Activated CD8-positive, alpha-beta memory T cell treated with anti-CD3 and anti-CD28 coated beads for 1 hour (primary cell): ENCODE measurements at regions not wholly inside any gene's neighbourhood (a gene's known extent, or its start where the extent isn't known, plus 50 kb on each side); places are given as distances from the start of the nearest gene placed in this dataset.
"Not testable (repeated sequence)": the region's sequence is repeated elsewhere in the genome, so short reads cannot be mapped to it uniquely, and the experiment has no call there.

Experiments
- DNase-seq, 2 donors: peaks; one replicate each; pipeline ENCODE4 v3.0.0-alpha.2; 2020; ENCODE audit warnings: low read depth in 1 of 2; ENCODE audit errors: extremely low read depth in 1 of 2

GRCh38 chr9:135372501-135373008 is 107.0 kb upstream of the PPP1R26 start:
- DNase-seq: no peak

DNA sequence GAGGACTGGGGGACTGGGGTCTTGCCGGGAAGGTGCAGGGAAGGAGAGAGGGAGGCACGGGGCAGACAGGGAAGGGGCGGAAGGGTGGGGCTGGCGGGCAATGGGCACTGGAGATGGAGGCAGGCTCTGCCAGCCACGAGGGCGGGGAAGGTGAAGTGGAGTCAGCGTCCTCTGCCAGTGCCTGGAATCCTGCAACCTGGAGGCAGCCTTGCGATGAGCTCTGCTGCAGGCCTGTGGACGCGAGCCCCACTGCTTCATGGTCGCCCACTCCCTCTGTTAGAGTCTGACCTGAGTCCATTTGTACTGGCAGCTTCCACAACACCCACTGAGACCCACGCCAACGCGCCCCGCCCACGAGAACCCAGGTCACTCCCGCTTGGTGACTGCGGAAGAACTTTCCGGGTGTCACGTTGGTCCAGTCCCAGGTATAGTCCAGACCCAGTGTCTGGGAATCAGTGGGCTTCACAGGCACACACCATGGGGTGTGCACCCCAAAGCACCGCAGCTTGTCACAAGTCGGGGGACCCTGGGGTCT is 106.4 kb upstream of the PPP1R26 start:
- DNase-seq: no peak

GRCh38 chr9:135373820-135374219 is 105.8 kb upstream of the PPP1R26 start:
- no peak for DNase-seq

DNA sequence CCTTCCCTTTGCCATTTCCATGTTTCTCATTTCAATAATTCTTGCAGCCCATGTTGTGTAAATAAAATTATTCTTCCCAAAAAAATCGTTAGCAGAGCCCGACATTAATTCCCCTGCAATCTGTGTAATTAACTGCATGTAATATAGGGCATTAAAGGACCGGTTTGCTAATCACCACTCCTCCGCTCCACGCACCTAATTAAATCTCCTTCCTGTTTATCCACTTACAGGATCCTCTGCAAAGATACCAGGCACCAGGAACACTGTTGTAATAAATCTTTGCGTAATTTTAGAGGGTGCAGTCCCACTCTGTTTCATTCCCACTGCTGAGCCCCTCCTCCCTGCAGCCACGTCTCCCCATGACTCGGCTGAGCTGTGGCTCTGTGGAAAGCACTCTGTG is 105.0 kb upstream of the PPP1R26 start:
- DNase-seq: no peak

GRCh38 chr9:135375001-135375400 is 104.6 kb upstream of the PPP1R26 start:
- no peak for DNase-seq

DNA sequence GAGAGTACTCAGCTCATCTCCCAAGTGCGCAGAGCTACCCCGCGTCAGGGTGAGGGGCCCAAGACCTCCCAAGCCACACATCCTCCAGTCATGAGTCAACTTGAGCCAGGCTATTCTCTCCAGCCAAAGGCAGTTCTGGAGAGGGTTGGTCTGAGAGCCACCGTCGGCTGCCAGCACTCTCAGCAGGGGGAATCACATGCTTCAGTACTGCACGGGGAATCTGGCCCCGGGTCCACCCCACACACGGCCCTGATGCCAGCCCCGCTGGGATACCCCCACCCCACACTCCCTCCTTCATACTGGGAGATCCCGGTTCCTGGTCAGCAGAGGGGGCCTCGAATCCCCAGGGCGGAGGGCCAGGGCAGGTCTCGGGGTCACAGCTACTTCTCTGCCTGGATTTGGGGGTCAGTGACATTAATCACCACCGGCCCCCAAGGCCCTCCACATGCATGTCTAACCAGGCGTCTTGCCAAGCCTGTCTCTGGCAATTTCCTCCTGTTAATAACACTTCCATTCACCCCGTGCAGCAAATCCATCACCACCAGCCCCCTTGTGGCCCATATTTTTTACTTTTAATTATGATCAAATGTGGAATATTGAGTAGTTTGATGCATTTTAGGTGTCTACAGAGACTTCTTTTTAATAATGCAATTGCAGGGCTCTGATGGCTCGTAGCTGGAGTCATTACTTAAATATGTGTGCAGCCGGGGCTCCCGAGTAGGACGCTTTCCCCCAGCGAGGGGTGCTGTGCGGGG is 102.9 kb upstream of the PPP1R26 start:
- no peak for DNase-seq

GRCh38 chr9:135377431-135377830 is 102.2 kb upstream of the PPP1R26 start:
- no peak for DNase-seq

GRCh38 chr9:135378751-135379150 is 100.8 kb upstream of the PPP1R26 start:
- no peak for DNase-seq

DNA sequence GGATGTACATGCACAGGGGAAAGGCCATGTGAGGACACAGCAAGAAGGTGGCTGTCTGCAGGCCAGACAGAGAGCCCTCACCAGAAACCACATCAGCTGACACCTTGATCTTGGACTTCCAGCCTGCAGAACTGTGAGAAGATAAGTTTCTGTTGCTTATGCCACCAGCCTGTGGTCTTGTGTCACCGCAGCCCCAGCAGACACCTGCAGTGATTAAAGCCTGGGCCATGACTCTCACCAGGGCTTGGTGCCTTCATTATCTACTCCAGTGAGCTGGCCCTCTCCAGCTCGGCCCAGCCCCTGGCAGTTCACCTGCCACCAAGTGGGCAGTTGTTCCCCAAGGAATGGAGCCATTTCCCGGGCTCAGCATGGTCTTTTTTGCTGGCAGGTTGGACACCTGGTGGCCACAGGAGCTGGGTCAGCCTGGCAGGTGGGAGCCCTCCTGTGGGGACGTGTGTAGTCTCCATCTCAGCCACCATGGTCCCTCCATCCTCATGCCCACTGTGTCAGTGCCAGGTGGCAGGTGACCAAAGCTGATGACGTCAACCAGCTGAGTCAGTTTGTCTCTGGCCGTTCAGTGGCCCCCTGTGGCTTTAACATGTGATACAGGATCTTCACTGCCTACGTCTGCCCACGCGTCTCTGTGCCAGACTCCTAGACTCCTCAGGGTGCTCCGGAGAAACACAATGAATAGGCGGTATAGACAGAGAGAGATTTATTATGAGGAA is 99.9 kb upstream of the PPP1R26 start:
- no peak for DNase-seq

DNA sequence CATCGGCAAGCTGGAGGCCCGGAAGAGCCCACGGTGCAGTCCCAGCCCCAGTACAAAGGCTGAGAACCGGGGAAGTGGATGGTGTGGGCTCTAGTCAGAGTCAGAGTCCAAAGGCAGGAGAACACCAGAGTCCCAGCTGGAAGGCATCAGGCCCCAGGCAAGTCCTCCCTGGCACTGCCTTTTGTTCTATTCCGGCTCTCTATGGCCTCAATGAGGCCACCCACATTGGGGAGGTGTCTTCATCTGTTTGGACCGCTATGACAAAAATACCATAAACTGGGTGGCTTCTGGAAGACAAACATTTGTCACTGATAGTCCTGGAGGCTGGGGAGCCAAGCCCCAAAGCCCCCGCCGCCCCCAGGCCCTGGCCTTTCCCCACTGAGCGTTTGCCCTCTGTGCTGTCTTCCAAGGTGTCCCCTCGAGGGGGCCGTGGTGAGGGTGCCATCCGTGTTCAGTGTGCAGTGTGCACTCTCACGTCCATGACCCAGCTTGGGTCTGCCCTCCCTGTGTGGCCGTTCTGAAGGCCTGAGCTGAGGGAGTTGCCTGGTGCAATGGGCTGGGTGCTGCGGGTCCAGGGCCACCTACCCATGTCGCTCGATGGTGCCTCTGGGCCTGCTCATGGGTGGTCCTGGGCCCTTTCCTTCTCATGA is 99.1 kb upstream of the PPP1R26 start:
- DNase-seq: no peak

DNA sequence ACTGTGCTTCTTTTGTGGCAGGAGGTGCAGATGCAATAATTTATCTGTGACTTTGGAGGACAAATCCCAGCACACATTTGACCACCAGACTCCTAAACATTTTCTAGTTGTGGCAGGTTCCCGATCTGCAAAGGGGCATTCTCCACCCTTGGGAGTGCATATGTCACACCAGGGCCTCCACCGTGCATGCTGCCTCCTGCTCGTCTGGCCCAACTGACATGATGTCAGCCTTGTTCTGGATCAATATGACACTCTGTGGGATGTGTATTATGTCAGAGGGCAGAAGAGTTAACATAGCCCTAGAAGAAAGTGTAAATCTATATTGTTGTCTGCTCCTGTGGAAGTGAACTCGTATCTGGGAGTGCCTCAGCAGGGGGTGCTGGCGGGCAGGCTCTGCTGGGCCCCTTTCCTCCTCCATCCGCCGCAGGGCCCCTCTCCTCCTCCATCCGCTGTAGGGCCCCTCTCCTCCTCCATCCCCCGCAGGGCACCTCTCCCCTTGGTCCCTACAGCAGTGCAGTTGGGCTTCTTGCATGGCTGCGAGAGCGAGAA is 97.7 kb upstream of the PPP1R26 start:
- no peak for DNase-seq

GRCh38 chr9:135384226-135384625 is 95.4 kb upstream of the PPP1R26 start:
- DNase-seq: no peak

DNA sequence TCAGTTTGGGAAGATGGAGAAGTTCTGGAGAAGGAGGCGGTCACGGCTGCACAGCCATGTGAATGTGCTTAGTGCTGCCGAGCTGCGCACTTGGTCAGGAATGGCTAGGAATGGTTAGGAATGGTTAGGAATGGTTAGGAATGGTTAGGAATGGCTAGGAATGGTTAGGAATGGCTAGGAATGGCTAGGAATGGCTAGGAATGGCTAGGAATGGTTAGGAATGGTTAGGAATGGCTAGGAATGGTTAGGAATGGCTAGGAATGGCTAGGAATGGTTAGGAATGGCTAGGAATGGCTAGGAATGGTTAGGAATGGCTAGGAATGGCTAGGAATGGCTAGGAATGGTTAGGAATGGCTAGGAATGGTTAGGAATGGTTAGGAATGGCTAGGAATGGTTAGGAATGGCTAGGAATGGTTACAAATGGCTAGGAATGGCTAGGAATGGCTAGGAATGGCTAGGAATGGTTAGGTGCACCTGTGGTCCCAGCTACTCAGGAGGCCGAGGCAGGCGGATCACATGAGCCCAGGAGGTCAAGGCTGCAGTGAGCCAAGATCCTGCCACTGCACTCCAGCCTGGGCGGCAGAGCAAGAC is 94.7 kb upstream of the PPP1R26 start:
- not testable (repeated sequence) for DNase-seq

- no peak for DNase-seq
Measured at GRCh38 chr9:135385793-135386192, 93.8 kb upstream of the PPP1R26 start.

DNA sequence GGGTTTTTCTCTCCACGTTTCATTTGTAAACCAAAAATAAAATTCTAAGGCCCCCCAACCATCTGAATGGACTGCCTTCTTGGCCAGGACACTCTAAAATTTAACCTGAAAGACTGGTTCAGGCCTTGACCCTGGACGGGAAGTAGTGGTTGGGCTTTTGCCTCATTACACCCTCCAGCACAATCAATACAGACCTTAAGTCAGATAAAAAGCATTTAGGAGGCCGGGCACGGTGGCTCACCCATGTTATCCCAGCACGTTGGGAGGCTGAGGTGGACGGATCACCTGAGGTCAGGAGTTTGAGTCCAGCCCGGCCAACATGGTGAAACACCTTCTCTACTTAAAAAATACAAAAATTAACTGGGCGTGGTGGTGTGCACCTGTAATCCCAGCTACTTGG is 91.6 kb upstream of the PPP1R26 start:
- DNase-seq: no peak

- no peak for DNase-seq
Measured at GRCh38 chr9:135388530-135388929, 91.1 kb upstream of the PPP1R26 start.

- DNase-seq: no peak
Measured at GRCh38 chr9:135391759-135392158, 87.8 kb upstream of the PPP1R26 start.

- no peak for DNase-seq
Measured at GRCh38 chr9:135392511-135392910, 87.1 kb upstream of the PPP1R26 start.

GRCh38 chr9:135394131-135394530 is 85.5 kb upstream of the PPP1R26 start:
- no peak for DNase-seq

GRCh38 chr9:135394699-135395645 is 84.6 kb upstream of the PPP1R26 start:
- no peak for DNase-seq
